GM10266 (cell line): ENCODE measurements at regions not wholly inside any gene's neighbourhood (a gene's known extent, or its start where the extent isn't known, plus 50 kb on each side); places are given as distances from the start of the nearest gene placed in this dataset.

Experiments used
- DNase-seq: peaks from one replicate; pipeline ENCODE4 v3.0.0; 2012; ENCODE audit errors: extremely low spot score
- TF ChIP-seq, protein P1 (sequence below): IDR thresholded peaks from 2 replicates; pipeline ENCODE4 v1.5.1; 2012; ENCODE audit warnings: mild to moderate bottlenecking, low read depth; ENCODE audit not compliant: control insufficient read depth, insufficient read depth; ENCODE audit errors: missing control alignments

- TF ChIP-seq, protein P1, sequence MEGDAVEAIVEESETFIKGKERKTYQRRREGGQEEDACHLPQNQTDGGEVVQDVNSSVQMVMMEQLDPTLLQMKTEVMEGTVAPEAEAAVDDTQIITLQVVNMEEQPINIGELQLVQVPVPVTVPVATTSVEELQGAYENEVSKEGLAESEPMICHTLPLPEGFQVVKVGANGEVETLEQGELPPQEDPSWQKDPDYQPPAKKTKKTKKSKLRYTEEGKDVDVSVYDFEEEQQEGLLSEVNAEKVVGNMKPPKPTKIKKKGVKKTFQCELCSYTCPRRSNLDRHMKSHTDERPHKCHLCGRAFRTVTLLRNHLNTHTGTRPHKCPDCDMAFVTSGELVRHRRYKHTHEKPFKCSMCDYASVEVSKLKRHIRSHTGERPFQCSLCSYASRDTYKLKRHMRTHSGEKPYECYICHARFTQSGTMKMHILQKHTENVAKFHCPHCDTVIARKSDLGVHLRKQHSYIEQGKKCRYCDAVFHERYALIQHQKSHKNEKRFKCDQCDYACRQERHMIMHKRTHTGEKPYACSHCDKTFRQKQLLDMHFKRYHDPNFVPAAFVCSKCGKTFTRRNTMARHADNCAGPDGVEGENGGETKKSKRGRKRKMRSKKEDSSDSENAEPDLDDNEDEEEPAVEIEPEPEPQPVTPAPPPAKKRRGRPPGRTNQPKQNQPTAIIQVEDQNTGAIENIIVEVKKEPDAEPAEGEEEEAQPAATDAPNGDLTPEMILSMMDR = no peak
- no peak for DNase-seq
Observed at GRCh38 chr20:4300921-4301320, 51.8 kb upstream of the ADRA1D start.

DNA sequence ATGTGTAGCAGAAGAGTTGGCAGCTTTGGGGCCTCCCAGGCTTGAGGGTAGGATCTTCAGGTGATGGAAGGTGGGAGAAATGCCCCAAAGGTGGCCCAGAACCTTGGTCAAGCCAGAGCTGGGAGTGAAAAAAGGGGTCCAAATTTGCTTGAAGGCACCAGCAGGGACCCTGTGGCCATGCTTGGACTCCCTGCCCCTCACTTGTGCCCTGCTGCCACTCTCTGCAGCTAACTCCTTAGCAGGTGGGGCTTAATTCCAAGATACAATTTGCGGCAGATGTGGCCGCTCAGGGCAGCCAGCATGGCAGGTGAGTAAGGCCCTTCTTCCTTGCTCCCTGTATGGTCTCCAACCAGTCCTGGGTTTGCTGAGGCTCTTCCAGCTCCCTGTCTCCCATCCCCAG, 51.3 kb upstream of the ADRA1D start:
- TF ChIP-seq, protein P1 = no peak
- no peak for DNase-seq

- TF ChIP-seq, protein P1 = no peak
- DNase-seq = no peak
Observed at GRCh38 chr20:4299773-4300172, 50.7 kb upstream of the ADRA1D start.

GRCh38 chr20:4299216-4299615, 50.1 kb upstream of the ADRA1D start:
- TF ChIP-seq, protein P1 = no peak
- DNase-seq = no peak
